GM18870 (cell line): ENCODE measurements at regions not wholly inside any gene's neighbourhood (a gene's known extent, or its start where the extent isn't known, plus 50 kb on each side); places are given as distances from the start of the nearest gene placed in this dataset.

Experiments used
- ATAC-seq: cut with Tn5 transposase; IDR thresholded peaks from one replicate; pipeline ENCODE4 v1.9.1; 2021; ENCODE audit warnings: moderate library complexity; ENCODE audit not compliant: unreplicated experiment

- ATAC-seq = no peak
Observed at GRCh38 chr13:97559981-97560380, 126.0 kb downstream of the RAP2A start.

- ATAC-seq = no peak
Observed at GRCh38 chr13:97561182-97561581, 127.2 kb downstream of the RAP2A start.

- no peak for ATAC-seq
Observed at GRCh38 chr13:97562962-97563361, 129.0 kb downstream of the RAP2A start.

DNA sequence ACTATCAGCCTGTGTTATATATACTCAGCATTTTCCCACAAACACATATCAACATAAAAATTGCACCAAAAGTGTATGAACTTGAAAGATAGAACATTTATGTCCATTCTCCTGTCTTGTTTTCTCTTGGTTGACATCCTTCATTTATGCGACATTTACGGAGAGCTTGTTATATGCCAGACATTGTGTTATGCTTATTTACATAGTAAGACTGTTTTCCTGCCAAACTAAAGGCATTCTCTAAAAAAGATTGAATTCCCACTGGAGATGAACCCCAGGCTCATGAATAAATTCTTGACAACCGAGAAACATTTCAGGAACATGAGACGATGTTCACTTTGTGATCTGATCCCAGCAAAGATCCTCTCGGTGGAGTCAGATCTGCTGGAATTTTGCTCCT is 131.0 kb downstream of the RAP2A start:
- ATAC-seq = no peak

GRCh38 chr13:97565906-97566305 is 131.9 kb downstream of the RAP2A start:
- no peak for ATAC-seq

DNA sequence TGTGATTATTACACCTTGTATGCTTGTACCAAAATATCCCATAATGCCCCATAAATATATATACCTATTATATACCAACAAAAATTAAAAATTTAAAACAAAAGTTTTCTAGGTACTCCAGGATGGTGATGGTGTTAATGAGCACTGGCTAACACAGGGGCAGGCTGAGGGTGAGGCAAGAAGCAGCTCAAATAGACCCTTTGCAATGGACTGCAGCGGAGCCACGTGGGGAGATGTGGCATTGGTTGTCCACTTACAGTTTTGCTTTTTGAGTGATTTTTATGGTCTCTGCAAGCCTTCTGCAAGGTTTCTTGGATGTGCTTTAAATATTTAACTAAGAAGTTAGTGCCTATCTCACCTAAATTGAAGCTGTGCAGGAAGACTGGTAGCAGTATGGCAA is 132.9 kb downstream of the RAP2A start:
- ATAC-seq = no peak

- peak; percentile 99 for ATAC-seq
Observed at GRCh38 chr13:97567510-97568243, 133.7 kb downstream of the RAP2A start.

- ATAC-seq = no peak
Observed at GRCh38 chr13:97568850-97569249, 134.9 kb downstream of the RAP2A start.

DNA sequence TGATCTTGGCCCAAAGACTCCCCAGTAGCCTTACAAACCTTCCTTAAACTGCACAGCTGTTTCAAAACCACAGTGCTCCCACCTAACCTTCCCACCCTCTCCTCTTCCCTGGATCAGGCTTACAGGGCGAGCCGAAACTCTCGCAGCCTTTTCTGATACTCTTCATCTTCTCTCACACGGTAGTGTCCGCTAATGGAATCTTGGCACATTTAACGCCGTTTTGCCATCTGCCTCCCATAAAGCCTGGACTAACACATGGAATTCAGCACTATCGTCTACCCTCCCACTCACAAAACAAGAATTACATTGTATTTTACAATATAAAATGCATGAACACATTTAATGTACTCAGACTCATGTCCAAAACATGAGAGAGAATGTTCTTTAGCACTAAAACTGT is 135.9 kb downstream of the RAP2A start:
- ATAC-seq = no peak

DNA sequence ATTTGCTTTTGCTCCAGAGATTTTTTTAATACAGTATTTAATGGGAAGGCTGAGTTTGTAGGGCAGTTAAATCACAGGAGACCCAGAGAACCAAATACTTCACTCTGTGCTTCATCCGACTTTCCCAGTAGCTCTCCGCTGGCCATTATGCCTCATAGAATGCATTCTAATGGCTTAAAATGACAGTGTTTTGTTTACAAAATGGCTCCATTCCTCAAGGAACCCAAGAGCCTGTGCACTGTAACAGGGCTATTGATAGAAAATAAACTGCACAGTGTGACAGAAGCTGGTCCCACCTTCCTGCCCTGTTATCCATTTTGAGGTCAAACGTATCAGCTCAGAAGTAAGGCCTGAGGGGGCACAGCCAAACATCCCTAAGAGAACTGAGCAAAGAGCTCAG is 136.5 kb downstream of the RAP2A start:
- ATAC-seq = no peak

DNA sequence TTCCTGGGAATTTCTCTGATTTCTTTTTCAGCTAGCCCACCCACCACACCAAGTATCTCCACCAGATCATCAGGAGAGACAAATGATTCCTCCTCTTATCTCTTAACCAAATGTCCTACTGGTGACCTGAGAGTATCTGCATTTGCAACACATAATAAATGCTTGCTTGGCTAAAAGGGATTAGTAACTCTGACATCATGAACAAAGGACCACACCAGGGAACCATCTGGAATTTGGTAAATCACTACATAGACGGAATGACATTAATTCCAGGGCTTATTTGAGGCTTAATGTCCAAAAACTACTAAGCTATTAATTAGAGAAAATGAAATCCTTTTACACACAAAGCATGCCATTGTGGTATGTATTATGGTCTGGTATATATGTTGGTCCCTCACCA is 139.0 kb downstream of the RAP2A start:
- ATAC-seq = no peak

GRCh38 chr13:97574926-97575325 is 141.0 kb downstream of the RAP2A start:
- ATAC-seq = no peak

- ATAC-seq = no peak
Observed at GRCh38 chr13:97577026-97577425, 143.1 kb downstream of the RAP2A start.

GRCh38 chr13:97582170-97582569 is 148.2 kb downstream of the RAP2A start:
- no peak for ATAC-seq

- no peak for ATAC-seq
Observed at GRCh38 chr13:97583907-97584497, 150.0 kb downstream of the RAP2A start.

DNA sequence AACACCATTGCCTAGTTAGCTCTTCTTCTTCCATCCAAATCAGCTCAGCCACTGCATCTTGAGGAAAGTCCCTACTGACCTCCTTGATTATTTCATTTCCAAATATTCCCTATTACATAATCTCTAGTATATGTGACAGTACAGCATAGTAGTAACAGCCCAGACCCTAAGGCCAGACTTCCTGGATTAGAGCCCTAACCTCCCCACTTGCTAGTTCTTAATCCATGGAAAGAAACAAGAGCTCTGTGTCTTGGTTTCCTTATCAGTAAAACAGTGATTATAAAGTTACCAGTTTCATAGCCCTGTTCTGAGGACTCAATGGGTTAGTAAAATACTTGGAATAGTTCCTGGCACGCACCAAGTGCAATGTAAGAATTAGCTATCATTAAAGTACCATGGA is 153.0 kb downstream of the RAP2A start:
- ATAC-seq = no peak

DNA sequence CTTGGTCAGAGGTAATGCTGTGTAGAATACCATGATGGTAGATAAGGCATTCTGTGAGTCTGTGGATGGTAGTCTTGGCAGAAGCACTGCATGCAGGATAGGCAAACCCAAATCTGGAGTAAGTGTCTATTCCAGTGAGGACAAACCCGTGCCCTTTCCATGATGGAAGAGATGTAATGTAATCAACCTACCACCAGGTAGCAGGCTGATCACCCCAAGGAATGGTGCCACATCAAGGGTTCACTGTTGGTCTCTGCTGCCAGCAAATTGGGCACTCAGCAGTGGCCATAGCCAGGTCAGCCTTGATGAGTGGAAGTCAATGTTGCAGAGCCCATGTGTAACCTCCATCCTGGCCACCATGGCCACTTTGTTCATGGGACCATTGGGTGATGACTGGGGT is 155.0 kb downstream of the RAP2A start:
- no peak for ATAC-seq

GRCh38 chr13:97600458-97601075 is 166.6 kb downstream of the RAP2A start:
- ATAC-seq = no peak

DNA sequence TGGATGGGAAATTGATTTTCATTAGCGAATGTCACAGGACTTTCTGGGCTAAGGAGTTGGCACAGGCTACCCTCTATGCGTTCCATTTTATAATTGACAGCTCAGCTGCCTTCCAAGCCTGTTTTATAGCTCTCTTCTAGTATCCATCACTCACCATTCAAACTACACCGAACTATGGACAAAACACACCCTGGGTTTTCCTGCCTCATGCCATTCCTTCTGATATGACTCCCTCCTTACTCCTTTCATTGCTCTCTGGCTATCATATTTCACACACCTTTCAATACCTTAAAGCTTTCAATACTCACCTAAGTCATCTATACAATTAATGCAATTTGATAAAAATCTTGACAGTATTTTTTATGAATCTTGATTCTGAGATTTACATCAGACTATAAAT is 181.3 kb downstream of the RAP2A start:
- no peak for ATAC-seq

DNA sequence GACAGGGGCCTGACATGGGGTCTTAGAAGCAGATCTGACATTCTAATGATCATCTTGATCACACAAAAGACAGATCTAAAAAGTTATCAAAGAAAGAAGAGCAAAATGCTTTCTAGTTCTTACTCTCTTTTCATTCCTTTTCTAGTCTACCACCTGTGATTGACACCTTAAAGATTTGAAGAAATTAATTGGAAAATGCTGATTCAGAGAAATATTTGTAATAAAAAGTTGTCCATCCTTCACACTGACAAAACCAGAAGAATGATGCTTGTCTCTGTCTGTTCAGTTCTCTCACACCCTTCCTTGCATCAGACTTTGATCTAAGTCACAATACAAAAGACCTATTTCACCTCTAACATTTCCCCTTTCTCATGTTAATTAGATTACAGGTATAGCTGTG is 182.4 kb downstream of the RAP2A start:
- no peak for ATAC-seq

GRCh38 chr13:97621025-97621424 is 187.1 kb downstream of the RAP2A start:
- no peak for ATAC-seq

- ATAC-seq = no peak
Observed at GRCh38 chr13:97621631-97622030, 187.7 kb downstream of the RAP2A start.
